NCI-H82 (cell line): ENCODE measurements at regions not wholly inside any gene's neighbourhood (a gene's known extent, or its start where the extent isn't known, plus 50 kb on each side); places are given as distances from the start of the nearest gene placed in this dataset.
"Not testable (repeated sequence)": the region's sequence is repeated elsewhere in the genome, so short reads cannot be mapped to it uniquely, and the experiment has no call there.

Experiments used
- DNase-seq: peaks from one replicate; lab custom pipeline; 2025; lab: John Stamatoyannopoulos, UW

DNA sequence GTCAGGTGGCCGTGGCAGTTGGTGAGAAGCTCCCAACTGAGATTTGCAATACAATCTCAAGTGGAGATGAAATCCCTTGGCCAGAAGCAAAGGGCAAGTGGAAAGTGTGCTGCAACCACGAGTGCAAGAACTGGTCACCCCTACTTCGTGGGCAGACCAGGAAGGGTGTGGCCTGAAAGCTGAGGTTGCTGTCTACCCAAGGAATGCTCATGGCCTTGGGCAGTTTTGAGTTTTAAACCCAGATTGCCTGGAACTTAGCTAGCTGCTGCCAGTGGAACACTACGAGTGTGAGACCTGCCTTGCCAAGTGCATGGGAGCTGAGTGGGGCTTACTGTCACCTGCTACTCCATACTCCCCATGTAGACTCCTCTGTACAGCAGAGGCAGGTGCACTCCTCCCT, 113.3 kb upstream of the FAT3 start:
- no peak for DNase-seq

- no peak for DNase-seq
Measured at GRCh38 chr11:92109466-92109865, 115.2 kb upstream of the FAT3 start.

GRCh38 chr11:92107331-92107730, 117.3 kb upstream of the FAT3 start:
- DNase-seq, result peak; percentile 50

- DNase-seq, result peak; percentile 28
Measured at GRCh38 chr11:92104349-92104748, 120.3 kb upstream of the FAT3 start.

- no peak for DNase-seq
Measured at GRCh38 chr11:92101920-92102319, 122.7 kb upstream of the FAT3 start.

GRCh38 chr11:92099183-92099582, 125.4 kb upstream of the FAT3 start:
- DNase-seq, result no peak

DNA sequence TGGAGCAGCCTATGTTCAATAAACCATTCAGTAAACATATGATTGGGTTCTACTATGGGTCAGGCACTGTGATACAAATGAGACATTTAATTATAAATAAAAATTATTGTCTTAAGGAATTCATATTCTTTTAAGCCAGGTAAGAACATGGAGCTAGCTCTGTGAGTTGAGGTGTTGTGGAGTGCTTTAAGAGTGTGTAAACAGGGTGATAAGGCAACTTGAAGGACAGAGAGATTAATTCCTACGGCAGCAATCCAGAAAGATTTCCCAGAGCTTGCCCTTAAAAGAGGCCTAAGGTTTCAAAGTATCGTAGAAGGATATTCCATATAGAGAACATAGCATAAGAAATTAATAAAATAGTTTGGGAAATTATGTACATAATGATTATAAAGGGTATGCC, 126.4 kb upstream of the FAT3 start:
- DNase-seq, result no peak

DNA sequence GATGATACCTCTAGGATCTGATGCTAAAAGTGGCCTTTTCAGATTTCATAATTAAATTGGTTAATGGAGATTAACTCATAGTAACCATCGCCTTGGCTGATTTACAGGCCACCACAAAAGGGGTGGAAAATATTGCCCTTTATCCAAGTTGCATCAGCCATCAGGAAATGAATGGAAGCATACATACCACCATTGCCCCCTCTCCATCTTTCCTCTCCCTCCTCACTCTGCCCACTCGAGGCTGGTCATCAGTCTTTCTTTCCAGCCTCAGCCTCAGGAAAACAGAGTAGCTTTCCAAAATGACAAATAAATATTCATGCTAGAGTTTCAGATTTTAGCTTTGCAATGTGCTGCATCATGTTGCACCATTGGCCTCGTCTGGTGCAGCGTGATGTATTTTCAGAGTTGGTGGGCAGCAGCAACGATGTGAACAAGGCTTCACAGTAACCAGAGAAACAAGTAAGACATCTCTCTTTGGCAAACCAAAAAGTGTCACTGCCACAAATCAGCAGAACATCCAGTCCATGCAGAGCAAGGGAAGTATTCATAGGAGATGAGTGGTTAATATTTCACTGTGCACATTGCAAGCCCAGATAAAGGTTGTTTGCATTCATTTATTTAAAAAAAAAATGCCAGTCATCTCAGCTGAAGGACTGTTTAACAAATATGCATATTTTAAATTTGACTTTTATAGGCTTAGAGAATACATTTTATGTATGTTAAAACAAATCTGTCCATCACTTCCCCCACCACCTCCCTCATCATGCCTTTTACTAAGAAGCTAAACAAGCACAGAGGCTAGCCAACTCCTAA, 136.7 kb upstream of the FAT3 start:
- DNase-seq, result no peak

DNA sequence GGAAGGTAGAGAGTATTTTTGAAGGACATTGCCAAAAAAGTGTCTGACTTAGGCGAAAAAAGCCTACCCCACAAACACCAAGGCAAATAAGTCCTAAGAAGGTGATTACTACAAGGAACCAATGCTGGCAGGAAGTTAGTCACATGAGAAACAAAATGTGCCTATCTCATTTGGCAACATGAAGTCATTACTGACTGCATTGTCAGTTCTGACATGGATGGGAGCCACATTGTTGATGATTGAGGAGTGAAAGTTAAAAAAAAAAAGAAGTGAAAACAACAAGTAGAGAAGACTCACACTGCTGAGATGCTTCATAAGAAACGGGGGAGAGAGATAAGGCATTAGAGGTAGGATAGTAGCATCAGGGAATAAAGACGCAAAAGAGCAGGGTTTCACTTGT, 141.5 kb upstream of the FAT3 start:
- DNase-seq, result no peak

GRCh38 chr11:92082652-92083051, 142.0 kb upstream of the FAT3 start:
- no peak for DNase-seq

DNA sequence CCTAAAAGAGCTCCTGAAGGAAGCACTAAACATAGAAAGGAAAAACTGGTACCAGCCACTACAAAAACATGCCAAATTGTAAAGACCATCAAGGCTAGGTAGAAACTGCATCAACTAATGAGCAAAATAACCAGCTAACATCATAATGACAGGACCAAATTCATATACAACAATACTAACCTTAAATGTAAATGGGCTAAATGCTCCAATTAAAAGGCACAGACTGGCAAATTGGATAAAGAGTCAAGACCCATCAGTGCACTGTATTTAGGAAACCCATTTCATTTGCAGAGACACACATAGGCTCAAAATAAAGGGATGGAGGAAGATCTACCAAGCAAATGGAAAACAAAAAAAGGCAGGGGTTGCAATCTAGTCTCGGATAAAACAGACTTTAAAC, 150.1 kb upstream of the FAT3 start:
- DNase-seq, result not testable (repeated sequence)

DNA sequence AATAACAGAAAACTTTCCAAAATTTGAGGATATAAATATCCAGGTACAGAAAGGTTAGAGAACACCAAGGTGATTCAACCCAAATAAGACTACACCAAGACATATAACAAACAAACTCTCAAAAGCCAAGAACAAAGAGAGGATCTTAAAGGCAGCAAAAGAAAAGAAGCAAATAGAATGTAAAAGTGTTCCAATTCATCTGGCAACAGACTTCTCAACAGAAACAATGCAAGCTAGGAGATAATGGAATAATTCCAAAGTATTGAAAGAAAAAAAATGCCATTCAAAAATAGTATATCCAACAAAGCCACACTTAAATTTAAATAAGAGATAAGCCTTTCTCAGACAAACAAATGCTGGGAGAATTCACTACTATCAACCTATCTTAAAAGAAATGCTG, 153.0 kb upstream of the FAT3 start:
- no peak for DNase-seq

GRCh38 chr11:92070026-92070889, 154.4 kb upstream of the FAT3 start:
- DNase-seq, result no peak

DNA sequence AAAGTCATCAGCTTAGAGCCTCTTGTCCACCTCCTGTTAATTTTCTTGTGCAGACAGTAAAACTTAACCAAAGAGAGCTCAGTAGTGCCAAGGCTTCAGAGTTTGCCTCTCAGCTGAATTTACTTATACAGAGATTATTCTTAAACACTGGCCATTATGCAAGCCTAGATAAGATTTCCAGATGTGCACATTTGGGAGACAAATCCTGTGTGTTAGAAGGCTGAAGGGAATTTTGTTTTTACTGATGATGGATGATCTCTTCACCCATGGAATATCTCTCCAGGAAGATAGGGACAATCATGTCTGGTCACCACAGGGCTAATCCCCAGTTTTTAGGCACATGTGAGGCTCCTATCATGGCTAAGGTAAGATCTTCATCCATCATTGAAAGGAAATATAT, 157.6 kb upstream of the FAT3 start:
- no peak for DNase-seq

DNA sequence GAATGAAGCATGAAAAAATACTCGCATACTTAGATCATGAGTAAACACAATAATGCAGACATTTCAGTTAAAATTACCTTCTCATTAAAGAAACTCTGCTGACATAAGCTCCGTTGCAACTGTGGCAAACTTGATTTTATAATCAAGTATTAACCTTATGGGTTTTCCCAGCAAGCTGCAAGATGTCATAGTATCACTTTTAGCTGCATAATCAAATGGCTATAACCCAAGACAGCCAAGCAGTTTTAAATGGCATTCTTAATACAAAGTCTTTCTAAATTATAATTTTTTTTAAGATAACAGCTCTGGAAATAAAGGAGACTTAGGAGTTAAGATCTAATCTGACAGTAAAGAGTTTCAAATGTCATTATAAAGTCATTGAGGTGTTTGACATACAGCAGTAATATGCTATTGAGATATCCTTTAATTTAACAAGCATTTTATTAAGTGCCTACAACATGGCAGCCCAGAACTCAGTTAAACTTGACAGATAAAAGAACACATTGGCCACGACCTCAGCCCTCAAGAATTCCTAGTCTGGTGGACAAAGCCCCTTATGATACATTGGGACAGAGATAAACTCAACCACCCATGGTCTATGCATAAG, 163.1 kb upstream of the FAT3 start:
- DNase-seq, result no peak

DNA sequence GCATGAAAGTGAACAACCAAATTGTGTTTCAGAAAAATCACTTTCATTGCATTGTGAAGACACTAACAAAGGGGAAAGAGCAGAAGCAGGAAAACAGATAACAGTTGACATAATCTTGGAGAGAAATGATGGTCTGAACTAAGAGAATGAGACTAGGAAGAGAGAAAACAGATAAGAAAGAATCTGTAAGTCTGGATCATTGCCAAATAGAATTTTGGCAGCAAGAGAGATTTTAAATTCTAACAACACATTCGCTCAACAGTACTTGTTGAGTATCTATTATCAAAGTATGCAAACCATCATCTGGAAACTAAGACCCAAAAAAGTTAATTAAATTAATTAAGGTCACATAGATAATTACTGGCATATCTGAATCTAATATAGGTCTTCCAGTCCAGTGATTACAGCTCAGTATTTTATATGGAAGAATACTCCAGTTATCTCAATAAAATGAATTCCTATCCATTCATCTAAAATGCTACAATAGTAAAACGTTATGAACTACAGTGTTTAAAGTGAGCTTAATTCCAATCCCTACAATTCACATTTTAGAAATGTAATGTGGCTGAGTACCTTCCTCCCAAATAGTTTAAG, 166.7 kb upstream of the FAT3 start:
- no peak for DNase-seq

DNA sequence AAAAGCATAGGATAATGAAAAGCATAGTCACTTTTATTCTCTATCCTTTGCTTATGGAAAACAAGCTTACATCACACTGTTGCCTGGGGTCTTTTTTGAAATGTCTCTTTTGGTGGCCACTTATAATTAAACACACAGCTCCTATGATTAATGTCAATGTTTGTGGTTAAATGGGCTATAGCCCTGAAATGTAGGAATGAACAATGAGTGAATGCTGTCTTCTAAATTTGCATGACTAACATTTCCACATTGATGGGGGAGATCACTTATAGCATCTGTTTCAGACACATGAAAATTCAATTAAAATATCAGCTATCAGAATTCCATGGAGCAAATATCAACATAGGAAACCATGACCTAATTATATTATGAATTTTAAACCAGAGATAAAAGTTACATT, 171.4 kb upstream of the FAT3 start:
- DNase-seq, result no peak

GRCh38 chr11:92050305-92050704, 174.3 kb upstream of the FAT3 start:
- no peak for DNase-seq

- DNase-seq, result no peak
Measured at GRCh38 chr11:92048415-92048814, 176.2 kb upstream of the FAT3 start.

GRCh38 chr11:92046103-92046502, 178.5 kb upstream of the FAT3 start:
- no peak for DNase-seq

- DNase-seq, result no peak
Measured at GRCh38 chr11:92045301-92045700, 179.3 kb upstream of the FAT3 start.

DNA sequence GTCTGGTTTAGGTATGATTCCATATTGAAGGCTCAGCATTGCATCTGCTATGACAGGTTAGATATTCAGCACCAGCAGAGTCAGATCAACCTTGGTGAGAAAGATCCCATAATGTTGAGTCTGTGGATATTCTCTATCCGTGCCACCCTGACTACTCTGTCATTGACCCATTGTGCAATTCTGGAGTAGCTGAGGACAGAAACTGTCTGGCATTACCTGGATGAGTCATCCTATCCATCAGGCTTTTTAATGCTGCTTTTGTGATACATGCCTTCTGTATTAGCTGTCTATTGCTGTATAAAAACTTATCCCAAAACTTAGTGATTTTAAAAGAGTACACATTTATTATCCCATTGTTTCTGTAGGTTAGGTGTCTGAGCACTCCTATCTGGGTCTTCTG, 189.1 kb upstream of the FAT3 start:
- DNase-seq, result no peak

- peak; percentile 2 for DNase-seq
Measured at GRCh38 chr11:92027136-92027535, 197.5 kb upstream of the FAT3 start.
